Activated T-cell treated with anti-CD3 and anti-CD28 coated beads, Interleukin-2, amount 50 U/mL, for 72 hours (primary cell): ENCODE measurements at regions not wholly inside any gene's neighbourhood (a gene's known extent, or its start where the extent isn't known, plus 50 kb on each side); places are given as distances from the start of the nearest gene placed in this dataset.
"Not testable (repeated sequence)": the region's sequence is repeated elsewhere in the genome, so short reads cannot be mapped to it uniquely, and the experiment has no call there.

Experiments
- ATAC-seq, 2 donors: fragments of 150-1000 bp; cut with Tn5 transposase; replicated peaks in 1 of 2; 2 replicates each; pipeline ENCODE4 v1.10.0; 2021; ENCODE audit warnings: moderate library complexity in 2 of 2, mild to moderate bottlenecking in 1 of 2
- DNase-seq, 2 donors: peaks; one replicate each; pipeline ENCODE4 v3.0.0; 2021 to 2022; ENCODE audit warnings: mixed read lengths in 1 of 2
- H3K27ac Mint-ChIP-seq: one replicate; pipeline ENCODE4 v1.8.0; 2022; ENCODE audit warnings: mild to moderate bottlenecking, moderate library complexity, mixed read lengths
- H3K27me3 Mint-ChIP-seq: one replicate; pipeline ENCODE4 v1.8.0; 2022; ENCODE audit warnings: low read depth, mixed read lengths
- H3K36me3 Mint-ChIP-seq, 2 donors: one replicate each; pipeline ENCODE4 v1.8.0; 2022; ENCODE audit warnings: mixed read lengths in 2 of 2, mild to moderate bottlenecking in 1 of 2; ENCODE audit not compliant: insufficient read depth in 2 of 2
- H3K4me1 Mint-ChIP-seq: one replicate; pipeline ENCODE4 v1.8.0; 2022; ENCODE audit warnings: low read depth, mixed read lengths
- H3K4me3 Mint-ChIP-seq, 2 donors: one replicate each; pipeline ENCODE4 v1.8.0; 2022; ENCODE audit warnings: mild to moderate bottlenecking in 2 of 2, mixed read lengths in 2 of 2, moderate library complexity in 2 of 2
- H3K9me3 Mint-ChIP-seq, 2 donors: one replicate each; pipeline ENCODE4 v1.8.0; 2022; ENCODE audit warnings: mixed read lengths in 2 of 2

DNA sequence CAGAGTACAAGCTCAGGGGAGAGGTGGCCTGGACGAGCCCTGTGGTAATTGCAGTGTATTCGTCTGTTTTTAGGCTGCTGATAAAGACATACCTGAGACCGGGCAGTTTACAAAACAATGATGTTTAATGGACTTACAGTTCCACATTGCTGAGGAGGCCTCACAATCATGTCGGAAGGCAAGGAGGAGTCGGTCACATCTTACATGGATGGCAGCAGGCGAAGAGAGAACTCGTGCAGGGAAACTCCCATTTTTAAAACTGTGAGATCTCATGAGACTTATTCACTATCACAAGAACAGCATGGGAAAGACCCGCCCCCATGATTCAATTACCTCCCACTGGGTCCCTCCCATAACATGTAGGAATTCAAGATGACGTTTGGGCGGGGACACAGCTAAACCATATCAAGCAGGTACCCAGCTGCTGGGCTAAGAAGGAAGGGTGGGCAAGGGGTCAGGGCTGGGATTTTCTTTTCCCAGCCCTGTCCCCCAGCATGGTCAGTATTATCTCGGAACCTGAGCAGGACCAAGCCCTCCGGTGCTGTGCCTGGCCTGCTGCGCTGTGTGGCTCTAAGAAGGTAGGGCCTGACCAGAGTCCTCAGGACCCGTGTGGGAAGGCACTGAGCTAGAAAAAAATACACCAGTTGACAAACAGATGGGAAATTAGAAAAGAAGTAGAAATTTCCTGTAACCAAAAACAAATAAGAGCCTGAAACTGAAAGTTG lies 78.6 kb upstream of the SH3BP4 start:
- Mint-ChIP-seq H3K4me3 (no peak overlapping the region), H3K27me3 (peaks cover 16% of the 10 kb centered on the region), H3K36me3 (peaks cover 0 to 10% of the 10 kb centered on the region in 2 donors), H3K4me1 (no peaks in the 10 kb centered on the region), H3K27ac (no peak overlapping the region), H3K9me3 (peaks cover 2 to 9% of the 10 kb centered on the region in 2 donors)
- DNase-seq, result no peak
- no peak for ATAC-seq

GRCh38 chr2:234869969-234870368 lies 81.8 kb upstream of the SH3BP4 start:
- Mint-ChIP-seq H3K27me3 (peaks cover 6% of the 10 kb centered on the region), H3K4me1 (no peaks in the 10 kb centered on the region), H3K4me3 (no peak overlapping the region), H3K36me3 (peaks cover 0 to 8% of the 10 kb centered on the region in 2 donors), H3K27ac (no peak overlapping the region), H3K9me3 (peaks cover 3 to 8% of the 10 kb centered on the region in 2 donors)
- no peak for ATAC-seq
- no peak for DNase-seq

DNA sequence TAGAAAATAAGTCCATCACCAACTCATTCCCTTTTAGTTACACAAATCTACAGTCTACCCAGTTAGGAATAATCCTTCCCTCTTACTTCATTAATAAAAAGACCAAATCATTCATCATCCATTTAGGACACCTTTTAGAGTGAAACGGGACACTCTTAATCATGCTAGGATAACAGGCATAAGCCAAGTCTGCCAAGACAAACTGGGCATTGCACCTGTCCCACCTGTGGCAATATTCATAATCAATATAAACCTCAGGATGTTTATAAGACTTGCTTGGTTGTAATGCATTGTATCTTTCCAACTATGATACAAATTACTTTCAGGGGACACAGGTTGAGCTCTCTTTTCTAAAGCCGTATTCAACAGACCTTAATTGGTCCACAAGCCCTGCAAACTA lies 82.7 kb upstream of the SH3BP4 start:
- no peak overlapping the region for H3K4me3 Mint-ChIP-seq
- DNase-seq, result no peak
- no peak for ATAC-seq
- H3K9me3 Mint-ChIP-seq, result peaks cover 3 to 8% of the 10 kb centered on the region in 2 donors
- H3K36me3 Mint-ChIP-seq, result peaks cover 0 to 8% of the 10 kb centered on the region in 2 donors
- H3K4me1 Mint-ChIP-seq, result no peaks in the 10 kb centered on the region
- H3K27ac Mint-ChIP-seq, result no peak overlapping the region
- H3K27me3 Mint-ChIP-seq, result peaks cover 6% of the 10 kb centered on the region

DNA sequence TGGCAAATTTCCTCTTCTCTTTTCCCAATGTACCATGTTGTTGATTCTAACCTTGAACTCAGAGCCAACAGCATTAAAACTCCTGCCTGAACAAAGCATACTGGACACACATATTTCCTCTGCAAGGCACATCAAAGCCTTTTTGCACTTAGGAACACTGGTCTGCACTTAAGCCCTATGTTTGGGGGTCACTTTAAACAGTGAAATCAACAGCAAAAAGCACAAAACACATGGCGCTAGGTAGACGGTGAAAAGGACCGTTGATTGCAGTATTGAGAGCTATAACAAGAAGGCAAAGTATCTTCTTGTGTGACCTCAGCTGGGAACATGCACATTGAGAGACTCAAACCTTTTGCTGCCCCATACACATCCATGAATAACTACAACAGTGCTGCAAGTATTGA lies 83.9 kb upstream of the SH3BP4 start:
- peaks cover 3 to 5% of the 10 kb centered on the region in 2 donors for H3K9me3 Mint-ChIP-seq
- no peak overlapping the region for H3K27ac Mint-ChIP-seq
- peaks cover 0 to 6% of the 10 kb centered on the region in 2 donors for H3K36me3 Mint-ChIP-seq
- H3K4me3 Mint-ChIP-seq, result no peak overlapping the region
- DNase-seq, result no peak
- no peaks in the 10 kb centered on the region for H3K4me1 Mint-ChIP-seq
- peaks cover 4% of the 10 kb centered on the region for H3K27me3 Mint-ChIP-seq
- no peak for ATAC-seq

- H3K4me1 Mint-ChIP-seq, result no peaks in the 10 kb centered on the region
- no peak overlapping the region for H3K27ac Mint-ChIP-seq
- peaks cover 0 to 3% of the 10 kb centered on the region in 2 donors for H3K36me3 Mint-ChIP-seq
- no peak overlapping the region for H3K4me3 Mint-ChIP-seq
- ATAC-seq (no peak), DNase-seq (no peak)
- H3K27me3 Mint-ChIP-seq, result no peaks in the 10 kb centered on the region
- H3K9me3 Mint-ChIP-seq, result peaks cover 3 to 4% of the 10 kb centered on the region in 2 donors
Measured at GRCh38 chr2:234865586-234865985, 86.2 kb upstream of the SH3BP4 start.

DNA sequence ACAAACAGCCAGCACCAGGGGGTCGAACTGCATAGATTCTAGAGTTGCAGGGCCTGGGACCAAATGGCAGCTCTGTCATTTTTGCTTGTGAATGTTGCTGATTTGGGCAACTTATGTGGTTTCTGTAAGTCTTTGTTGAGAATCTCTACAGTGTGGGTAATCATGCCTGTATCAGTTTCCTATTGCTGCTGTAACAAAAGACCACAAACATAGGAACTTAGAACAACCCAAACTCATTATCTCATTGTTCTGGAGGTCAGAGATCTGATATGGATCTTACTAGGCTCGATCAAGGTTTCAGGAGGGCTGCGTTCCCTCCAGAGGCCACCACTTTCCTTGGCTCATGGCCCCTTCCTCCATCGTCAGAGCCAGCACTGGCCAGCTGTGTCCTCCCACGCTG lies 86.8 kb upstream of the SH3BP4 start:
- no peaks in the 10 kb centered on the region for H3K27me3 Mint-ChIP-seq

DNA sequence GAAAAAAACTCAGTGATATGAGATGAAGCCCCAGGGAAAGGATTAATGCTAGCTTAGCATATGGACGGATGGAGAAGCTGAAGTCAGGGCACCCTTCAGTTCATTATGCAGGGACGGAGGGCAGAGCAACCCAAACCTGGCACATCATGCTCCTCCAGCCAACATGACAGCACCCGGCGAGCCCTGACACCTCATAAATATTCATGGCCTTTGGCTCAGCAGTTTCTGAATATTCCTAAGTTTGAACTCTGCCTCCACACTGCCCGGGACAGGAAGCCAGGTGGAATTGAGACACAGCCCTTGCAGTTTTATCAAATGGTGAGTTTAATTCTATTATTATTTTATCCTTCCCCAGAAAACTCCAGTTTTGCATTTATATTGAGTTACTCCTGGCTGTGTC lies 87.3 kb upstream of the SH3BP4 start:
- ATAC-seq, result no peak
- no peak overlapping the region for H3K27ac Mint-ChIP-seq
- no peaks in the 10 kb centered on the region for H3K4me1 Mint-ChIP-seq
- H3K36me3 Mint-ChIP-seq, result peaks cover 0 to 3% of the 10 kb centered on the region in 2 donors
- peaks cover 3 to 4% of the 10 kb centered on the region in 2 donors for H3K9me3 Mint-ChIP-seq
- no peak for DNase-seq
- no peak overlapping the region for H3K4me3 Mint-ChIP-seq
- no peaks in the 10 kb centered on the region for H3K27me3 Mint-ChIP-seq

More for the DNA sequence above, 86.8 kb upstream of the SH3BP4 start:
- Mint-ChIP-seq H3K9me3 (peaks cover 3 to 4% of the 10 kb centered on the region in 2 donors), H3K36me3 (peaks cover 0 to 3% of the 10 kb centered on the region in 2 donors), H3K4me3 (no peak overlapping the region), H3K27ac (no peak overlapping the region), H3K4me1 (no peaks in the 10 kb centered on the region)
- DNase-seq (no peak), ATAC-seq (no peak)

GRCh38 chr2:234863043-234863934 lies 88.5 kb upstream of the SH3BP4 start:
- Mint-ChIP-seq H3K9me3 (peaks cover 3 to 4% of the 10 kb centered on the region in 2 donors), H3K27me3 (no peaks in the 10 kb centered on the region), H3K4me1 (no peaks in the 10 kb centered on the region), H3K27ac (no peak overlapping the region), H3K36me3 (peaks cover 0 to 3% of the 10 kb centered on the region in 2 donors), H3K4me3 (no peak overlapping the region)
- DNase-seq, result no peak
- no peak for ATAC-seq

DNA sequence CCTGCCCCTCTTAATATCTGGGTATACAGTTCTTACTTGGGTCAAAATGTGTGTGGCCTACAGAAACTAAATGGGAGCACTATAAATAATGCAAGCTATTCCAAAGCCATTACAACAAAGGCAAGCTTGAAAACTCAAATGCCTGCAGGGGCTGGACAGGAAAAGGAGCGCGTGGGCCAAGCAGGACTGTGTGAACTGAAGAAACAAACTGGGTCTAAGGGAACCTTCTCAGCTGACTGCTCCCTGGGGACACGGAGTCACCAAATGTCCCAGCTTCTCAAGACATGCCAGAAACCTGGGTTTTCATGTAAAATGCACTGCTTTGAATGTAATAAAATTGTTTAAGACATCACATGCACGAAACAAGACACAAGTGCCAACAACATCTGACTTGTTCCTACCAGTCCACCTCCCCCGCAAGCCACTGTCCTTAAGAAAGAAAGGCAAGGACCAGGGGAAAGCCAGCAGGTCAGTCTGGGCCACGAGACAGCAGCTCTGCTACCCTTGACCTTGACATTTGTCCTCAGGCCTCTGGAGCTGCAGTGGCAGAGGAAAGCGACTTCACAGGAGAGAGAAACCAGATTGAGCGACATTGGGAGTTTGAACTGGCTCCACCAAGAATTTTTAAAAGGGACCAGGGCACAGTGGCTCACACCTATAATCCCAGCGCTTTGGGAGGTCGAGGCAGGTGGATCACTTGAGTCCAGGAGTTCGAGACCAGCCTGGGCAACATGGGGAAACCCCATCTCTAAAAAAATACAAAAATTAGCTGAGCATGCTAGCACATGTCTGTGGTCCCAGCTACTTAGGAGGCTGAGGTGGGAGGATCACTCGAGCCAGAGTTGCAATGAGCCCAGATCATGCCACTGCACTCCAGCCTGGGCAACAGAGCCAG lies 89.7 kb upstream of the SH3BP4 start:
- Mint-ChIP-seq H3K9me3 (peaks cover 2 to 3% of the 10 kb centered on the region in 2 donors), H3K36me3 (peaks cover 0 to 3% of the 10 kb centered on the region in 2 donors), H3K4me3 (no peak overlapping the region), H3K4me1 (no peaks in the 10 kb centered on the region), H3K27me3 (no peaks in the 10 kb centered on the region), H3K27ac (no peak overlapping the region)
- ATAC-seq (no peak), DNase-seq (no peak)

- ATAC-seq, H3K4me3 Mint-ChIP-seq, H3K27ac Mint-ChIP-seq, H3K36me3 Mint-ChIP-seq, H3K27me3 Mint-ChIP-seq, H3K4me1 Mint-ChIP-seq, H3K9me3 Mint-ChIP-seq, DNase-seq: not testable (repeated sequence)
Measured at GRCh38 chr2:234859330-234859872, 92.4 kb upstream of the SH3BP4 start.

DNA sequence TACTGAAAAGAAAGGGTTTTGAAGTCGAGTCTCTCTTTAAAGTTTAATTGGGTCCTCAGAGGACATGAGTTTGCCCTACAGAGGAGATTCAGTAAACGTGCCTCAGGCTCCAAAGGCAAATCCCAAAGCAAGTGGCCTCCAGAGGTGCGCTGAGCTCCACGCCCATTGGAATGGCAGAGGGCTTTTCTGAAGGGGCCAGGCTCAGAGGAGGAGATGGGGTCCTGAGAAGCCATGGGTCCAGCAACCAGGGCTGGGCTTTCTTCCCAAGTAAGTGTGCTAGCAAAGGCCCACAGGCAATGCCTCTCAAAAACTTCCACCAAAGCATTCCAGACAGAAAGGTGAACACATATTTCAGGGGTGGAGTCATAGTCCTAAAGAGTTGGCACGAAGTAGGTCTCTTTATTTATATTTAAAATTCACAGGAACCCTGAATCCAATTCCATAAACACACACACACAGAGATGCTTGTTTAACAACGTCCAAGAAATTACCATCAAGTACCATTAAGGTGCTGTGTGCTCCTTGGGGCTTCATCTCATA lies 93.0 kb upstream of the SH3BP4 start:
- ATAC-seq (no peak), DNase-seq (no peak)
- H3K9me3 Mint-ChIP-seq, result peaks cover 0 to 3% of the 10 kb centered on the region in 2 donors
- no peaks in the 10 kb centered on the region for H3K27me3 Mint-ChIP-seq
- H3K4me3 Mint-ChIP-seq, result no peak overlapping the region
- no peaks in the 10 kb centered on the region for H3K36me3 Mint-ChIP-seq
- no peaks in the 10 kb centered on the region for H3K4me1 Mint-ChIP-seq
- H3K27ac Mint-ChIP-seq, result no peak overlapping the region

GRCh38 chr2:234858145-234858544 lies 93.7 kb upstream of the SH3BP4 start:
- Mint-ChIP-seq H3K27ac (no peak overlapping the region), H3K27me3 (no peaks in the 10 kb centered on the region), H3K36me3 (no peaks in the 10 kb centered on the region), H3K4me1 (no peaks in the 10 kb centered on the region), H3K9me3 (peaks cover 0 to 3% of the 10 kb centered on the region in 2 donors), H3K4me3 (no peak overlapping the region)
- ATAC-seq (no peak), DNase-seq (no peak)
